ENCODE measurements at regions not wholly inside any gene's neighbourhood (a gene's known extent, or its start where the extent isn't known, plus 50 kb on each side); places are given as distances from the start of the nearest gene placed in this dataset.

- Histone ChIP-seq H3K79me2 (ENCODE audit: insufficient read depth, low read length) (no peaks in the 10 kb centered on the region), H3K27me3 (ENCODE audit: insufficient read depth, low read length, poor library complexity) (no peaks in the 10 kb centered on the region), H3K4me3 (ENCODE audit: low read depth in 1 of 2, low read length in 2 of 2) (no peak overlapping the region), H3K4me1 (ENCODE audit: insufficient read depth, low read length) (no peaks in the 10 kb centered on the region), H3K9me3 (ENCODE audit: insufficient read depth, low read length, severe bottlenecking) (peaks cover 7% of the 10 kb centered on the region), H4K20me1 (ENCODE audit: insufficient read depth, low read length) (no peaks in the 10 kb centered on the region), H2AFZ (ENCODE audit: low read depth, low read length) (no peak overlapping the region), H3K4me2 (ENCODE audit: insufficient read depth, low read length) (no peak overlapping the region), H3K36me3 (ENCODE audit: insufficient read depth, low read length) (no peaks in the 10 kb centered on the region), H3K9ac (ENCODE audit: low read depth, low read length) (no peak overlapping the region), H3K27ac (ENCODE audit: low read length) (no peak overlapping the region)
- TF ChIP-seq EZH2 (IDR thresholded peaks at IDR 0.05; ENCODE audit: borderline replicate concordance, low read depth, low read length, severe bottlenecking) (no peak), CTCF (IDR thresholded peaks at IDR 0.05; ENCODE audit: borderline replicate concordance, extremely low read depth, low read length, poor library complexity, severe bottlenecking) (no peak)
- no peak for DNase-seq
- ATAC-seq (ENCODE audit: insufficient read depth, low read depth): no peak
Observed at GRCh38 chr15:95690631-95691340, 639.7 kb upstream of the NR2F2 start.

- no peak overlapping the region for H3K4me2 ChIP-seq (ENCODE audit: insufficient read depth, low read length)
- H3K36me3 ChIP-seq (ENCODE audit: insufficient read depth, low read length): no peaks in the 10 kb centered on the region
- no peak overlapping the region for H3K4me3 ChIP-seq (ENCODE audit: low read depth in 1 of 2, low read length in 2 of 2)
- no peak for ATAC-seq (ENCODE audit: insufficient read depth, low read depth)
- H4K20me1 ChIP-seq (ENCODE audit: insufficient read depth, low read length): no peaks in the 10 kb centered on the region
- no peak overlapping the region for H2AFZ ChIP-seq (ENCODE audit: low read depth, low read length)
- no peaks in the 10 kb centered on the region for H3K27me3 ChIP-seq (ENCODE audit: insufficient read depth, low read length, poor library complexity)
- no peak overlapping the region for H3K27ac ChIP-seq (ENCODE audit: low read length)
- no peak for DNase-seq
- H3K9me3 ChIP-seq (ENCODE audit: insufficient read depth, low read length, severe bottlenecking): peaks cover 7% of the 10 kb centered on the region
- H3K9ac ChIP-seq (ENCODE audit: low read depth, low read length): no peak overlapping the region
- TF ChIP-seq EZH2 (IDR thresholded peaks at IDR 0.05; ENCODE audit: borderline replicate concordance, low read depth, low read length, severe bottlenecking) (no peak), CTCF (IDR thresholded peaks at IDR 0.05; ENCODE audit: borderline replicate concordance, extremely low read depth, low read length, poor library complexity, severe bottlenecking) (no peak)
- H3K79me2 ChIP-seq (ENCODE audit: insufficient read depth, low read length): no peaks in the 10 kb centered on the region
- H3K4me1 ChIP-seq (ENCODE audit: insufficient read depth, low read length): no peaks in the 10 kb centered on the region
Observed at GRCh38 chr15:95693917-95694316, 636.6 kb upstream of the NR2F2 start.

GRCh38 chr15:95698230-95698629, 632.3 kb upstream of the NR2F2 start:
- Histone ChIP-seq H3K4me2 (ENCODE audit: insufficient read depth, low read length) (no peak overlapping the region), H4K20me1 (ENCODE audit: insufficient read depth, low read length) (no peaks in the 10 kb centered on the region), H3K27me3 (ENCODE audit: insufficient read depth, low read length, poor library complexity) (no peaks in the 10 kb centered on the region), H3K36me3 (ENCODE audit: insufficient read depth, low read length) (no peaks in the 10 kb centered on the region), H3K27ac (ENCODE audit: low read length) (no peak overlapping the region), H3K9me3 (ENCODE audit: insufficient read depth, low read length, severe bottlenecking) (peaks cover 23% of the 10 kb centered on the region), H3K79me2 (ENCODE audit: insufficient read depth, low read length) (no peaks in the 10 kb centered on the region), H3K9ac (ENCODE audit: low read depth, low read length) (no peak overlapping the region), H3K4me3 (ENCODE audit: low read depth in 1 of 2, low read length in 2 of 2) (no peak overlapping the region), H3K4me1 (ENCODE audit: insufficient read depth, low read length) (no peaks in the 10 kb centered on the region), H2AFZ (ENCODE audit: low read depth, low read length) (no peak overlapping the region)
- no peak for TF ChIP-seq EZH2 (IDR thresholded peaks at IDR 0.05; ENCODE audit: borderline replicate concordance, low read depth, low read length, severe bottlenecking)
- TF ChIP-seq CTCF (IDR thresholded peaks at IDR 0.05; ENCODE audit: borderline replicate concordance, extremely low read depth, low read length, poor library complexity, severe bottlenecking): no peak
- DNase-seq (no peak), ATAC-seq (ENCODE audit: insufficient read depth, low read depth) (no peak)
